GM18870 (cell line): ENCODE measurements at regions not wholly inside any gene's neighbourhood (a gene's known extent, or its start where the extent isn't known, plus 50 kb on each side); places are given as distances from the start of the nearest gene placed in this dataset.

ENCODE experiments used
- ATAC-seq: cut with Tn5 transposase; IDR thresholded peaks from one replicate; pipeline ENCODE4 v1.9.1; 2021; ENCODE audit warnings: moderate library complexity; ENCODE audit not compliant: unreplicated experiment

DNA sequence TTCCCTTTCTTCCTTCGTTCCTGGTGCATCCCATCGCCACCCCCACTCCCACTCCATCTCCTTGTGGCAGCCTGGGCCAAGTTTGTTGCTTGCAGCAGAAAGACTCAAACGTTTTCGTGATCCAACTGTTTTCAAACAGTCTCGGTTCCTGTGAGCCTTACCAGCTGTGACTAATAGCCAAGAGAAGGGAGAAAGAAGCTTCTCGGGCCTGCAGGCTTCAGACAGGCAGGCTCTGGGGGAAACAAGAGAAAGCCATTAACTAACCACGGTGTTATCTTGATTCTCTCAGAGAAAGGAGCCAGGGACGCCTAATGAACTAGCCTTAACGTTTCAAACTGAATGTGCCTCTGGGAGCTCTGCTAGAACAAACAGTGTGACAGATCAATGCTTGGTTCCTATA is 742.0 kb downstream of the NR2F2 start:
- ATAC-seq = no peak

GRCh38 chr15:97076011-97076410 is 745.5 kb downstream of the NR2F2 start:
- no peak for ATAC-seq

- no peak for ATAC-seq
Observed at GRCh38 chr15:97077975-97078374, 747.5 kb downstream of the NR2F2 start.

DNA sequence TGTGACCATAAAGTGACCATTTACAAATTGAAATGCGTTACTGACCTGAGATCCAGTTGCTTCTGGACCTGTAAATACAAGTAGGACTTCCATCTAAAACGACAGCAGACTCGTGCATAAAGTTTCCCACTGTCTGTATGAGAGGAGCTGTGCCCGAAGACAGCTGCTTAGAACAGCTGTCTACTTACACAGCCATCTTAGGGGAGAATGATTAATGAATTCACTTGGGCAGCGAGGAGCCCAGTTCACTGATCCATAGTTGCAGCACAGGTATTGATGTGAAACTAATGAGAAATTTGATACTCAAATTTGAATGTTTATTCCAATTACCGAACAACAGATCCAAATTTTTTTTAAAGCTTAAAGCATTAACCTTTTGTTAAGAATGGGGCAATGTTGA is 748.1 kb downstream of the NR2F2 start:
- ATAC-seq = no peak

GRCh38 chr15:97081666-97082226 is 751.2 kb downstream of the NR2F2 start:
- ATAC-seq = no peak

DNA sequence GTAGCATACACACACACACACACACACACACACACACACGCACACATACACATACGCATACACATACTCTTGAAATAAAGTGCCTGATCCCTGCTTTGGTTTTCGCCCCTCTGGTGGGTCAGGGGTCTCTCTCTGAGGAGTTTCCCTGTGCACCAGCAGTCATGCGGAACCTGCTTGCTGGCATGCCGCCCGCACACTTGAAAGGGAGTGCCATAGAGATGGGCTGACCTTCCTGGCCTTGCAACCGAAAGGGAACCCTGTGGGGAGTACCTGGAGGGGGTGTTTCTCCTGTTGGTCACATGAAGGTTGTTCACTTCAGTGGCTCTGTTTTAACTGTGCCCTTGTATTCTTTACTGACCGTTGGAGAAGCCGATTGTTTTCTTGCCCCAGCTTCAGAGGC is 752.3 kb downstream of the NR2F2 start:
- no peak for ATAC-seq

- no peak for ATAC-seq
Observed at GRCh38 chr15:97084650-97085049, 754.1 kb downstream of the NR2F2 start.

GRCh38 chr15:97085731-97086130 is 755.2 kb downstream of the NR2F2 start:
- no peak for ATAC-seq

- ATAC-seq = no peak
Observed at GRCh38 chr15:97087006-97087741, 756.7 kb downstream of the NR2F2 start.

- no peak for ATAC-seq
Observed at GRCh38 chr15:97091093-97091492, 760.6 kb downstream of the NR2F2 start.

DNA sequence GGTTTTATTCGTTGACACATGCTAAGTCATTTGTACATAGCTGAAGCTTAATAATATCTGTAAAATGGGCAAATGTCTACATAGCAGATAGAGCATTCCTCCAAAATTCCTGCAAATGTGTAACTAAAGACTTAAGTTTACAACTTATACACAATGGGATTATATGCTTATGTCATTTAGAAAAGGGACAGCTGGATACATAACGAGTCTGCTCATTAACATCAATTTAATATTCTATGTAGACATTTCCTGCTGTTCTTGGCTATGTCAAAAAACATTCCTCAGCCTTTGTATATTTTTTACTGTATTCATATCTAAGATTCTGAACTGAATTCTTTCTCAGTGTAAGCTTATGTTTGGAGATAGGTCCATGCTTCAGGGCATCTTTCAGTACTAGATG is 762.2 kb downstream of the NR2F2 start:
- no peak for ATAC-seq

GRCh38 chr15:97096303-97096835 is 765.9 kb downstream of the NR2F2 start:
- no peak for ATAC-seq

DNA sequence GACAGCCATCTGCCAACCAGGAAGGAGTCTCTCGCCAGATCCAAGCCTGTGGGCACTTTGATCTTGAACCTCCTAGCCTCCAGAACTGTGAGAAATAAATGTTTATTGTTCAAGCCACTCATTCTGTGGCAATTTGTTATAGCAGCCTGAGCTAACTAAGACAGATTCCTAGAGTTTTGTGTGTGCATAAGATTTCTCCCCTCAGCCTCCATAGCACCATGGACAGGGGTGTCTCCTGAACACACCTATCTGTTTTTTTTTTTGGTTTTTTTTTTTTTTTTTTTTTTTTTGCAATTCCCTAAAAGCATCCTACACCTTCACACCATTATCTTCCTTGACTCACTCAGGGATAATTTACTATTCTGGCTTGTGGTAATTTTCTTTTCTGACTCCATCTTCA is 768.5 kb downstream of the NR2F2 start:
- ATAC-seq = no peak

DNA sequence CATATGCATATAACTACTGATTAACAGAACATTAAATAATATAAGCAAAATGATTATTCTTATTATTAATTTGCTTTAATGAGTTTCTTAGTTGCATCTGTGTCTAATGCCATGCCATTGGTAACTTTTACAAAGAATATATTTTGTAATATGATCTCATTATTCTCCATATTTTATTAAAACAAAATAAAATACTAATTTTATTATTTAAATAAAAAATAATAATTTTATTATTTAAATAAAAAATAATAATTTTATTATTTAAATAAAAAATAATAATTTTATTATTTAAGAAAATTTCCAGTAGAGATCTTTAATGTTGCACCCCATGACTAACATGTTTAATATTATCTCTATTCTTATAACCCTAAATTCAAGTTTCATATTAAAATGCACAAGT is 771.1 kb downstream of the NR2F2 start:
- ATAC-seq = no peak

- no peak for ATAC-seq
Observed at GRCh38 chr15:97114900-97115760, 784.6 kb downstream of the NR2F2 start.

DNA sequence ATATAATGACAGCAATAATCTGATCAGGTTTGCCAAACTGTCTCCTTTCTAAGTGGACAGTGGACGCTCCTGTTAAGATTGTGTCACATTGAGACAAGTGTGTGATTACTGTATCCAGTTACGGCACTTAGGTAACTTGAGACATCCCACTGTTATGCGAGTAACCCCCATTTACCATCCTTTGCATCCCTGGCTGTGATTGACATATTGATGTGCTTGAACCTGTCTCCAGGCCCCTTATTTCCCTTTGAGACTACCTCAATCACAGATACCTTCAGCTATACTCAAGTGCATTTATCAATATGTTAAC is 785.2 kb downstream of the NR2F2 start:
- ATAC-seq = no peak

GRCh38 chr15:97124790-97125189 is 794.3 kb downstream of the NR2F2 start:
- ATAC-seq = no peak

DNA sequence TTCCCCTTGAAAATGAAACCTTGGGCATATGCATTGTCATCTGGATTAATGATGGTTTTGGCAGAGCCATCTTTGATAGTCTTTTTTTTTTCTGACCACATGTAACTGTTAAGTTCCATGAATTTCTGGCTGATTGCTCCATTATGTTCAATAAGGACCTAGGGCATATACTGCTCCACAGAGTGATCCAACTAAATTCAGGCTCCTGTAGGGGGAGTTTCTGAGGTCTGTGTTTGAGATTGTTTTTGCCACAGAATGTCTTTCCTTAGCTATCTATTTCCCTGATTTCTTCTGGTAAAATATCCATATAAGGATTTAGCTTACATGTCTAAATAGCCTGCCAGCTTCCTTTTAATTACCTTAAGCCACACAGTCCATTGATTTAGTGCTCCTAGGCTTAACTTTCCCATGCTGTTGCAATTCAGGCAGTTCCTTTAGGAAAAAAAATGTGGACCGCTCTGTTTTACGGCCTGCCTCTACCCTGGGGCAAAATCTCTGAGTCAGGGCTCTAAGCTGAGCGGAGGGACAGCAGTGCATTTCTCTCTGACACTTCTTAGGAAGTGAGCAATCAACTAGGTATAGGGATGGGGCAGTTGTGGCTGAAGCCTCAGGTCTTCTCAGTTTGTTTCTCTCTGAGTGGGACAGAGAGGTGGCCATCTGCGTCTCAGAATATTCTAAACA is 796.2 kb downstream of the NR2F2 start:
- ATAC-seq = no peak

- no peak for ATAC-seq
Observed at GRCh38 chr15:97129674-97130073, 799.2 kb downstream of the NR2F2 start.

- no peak for ATAC-seq
Observed at GRCh38 chr15:97140216-97140615, 809.7 kb downstream of the NR2F2 start.

- ATAC-seq = no peak
Observed at GRCh38 chr15:97141360-97141759, 810.9 kb downstream of the NR2F2 start.
